ENCODE measurements at regions not wholly inside any gene's neighbourhood (a gene's known extent, or its start where the extent isn't known, plus 50 kb on each side); places are given as distances from the start of the nearest gene placed in this dataset.

GRCh38 chr15:38176691-38177090 lies 75.9 kb upstream of the SPRED1 start:
- DNase-seq: no peak

- no peak for DNase-seq
Measured at GRCh38 chr15:38182900-38183299, 69.7 kb upstream of the SPRED1 start.

GRCh38 chr15:38186507-38186906 lies 66.1 kb upstream of the SPRED1 start:
- DNase-seq: no peak

- no peak for DNase-seq
Measured at GRCh38 chr15:38187630-38188313, 64.9 kb upstream of the SPRED1 start.

DNA sequence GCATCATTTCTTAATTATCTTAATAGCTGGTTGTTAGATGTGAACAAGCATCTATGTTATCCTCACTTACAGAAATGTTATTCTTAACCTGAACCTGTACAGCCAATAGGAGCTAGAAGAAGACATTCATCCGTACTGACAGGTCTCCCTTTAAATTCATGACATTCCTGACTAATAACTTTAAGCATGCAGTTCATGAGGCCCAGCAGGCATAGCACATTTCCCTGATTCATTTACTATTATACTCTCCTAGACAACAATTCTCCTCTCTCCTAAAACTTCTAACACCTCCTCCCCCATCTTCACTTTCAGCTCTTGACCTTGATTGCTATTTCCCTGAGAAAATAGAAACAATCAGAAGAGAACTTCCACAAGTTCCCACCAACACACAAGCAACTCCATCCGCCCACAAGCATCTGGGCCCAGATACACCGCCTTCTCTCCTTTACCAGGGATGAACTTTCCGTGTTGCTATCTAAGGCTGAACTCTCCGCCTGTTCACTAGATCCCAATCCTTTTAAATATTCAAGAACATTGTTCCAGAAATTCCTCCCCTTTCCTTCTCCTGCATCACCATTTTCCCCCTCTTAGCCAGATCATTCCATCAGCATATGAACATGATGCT lies 62.9 kb upstream of the SPRED1 start:
- no peak for DNase-seq

GRCh38 chr15:38190501-38190900 lies 62.1 kb upstream of the SPRED1 start:
- DNase-seq: no peak

DNA sequence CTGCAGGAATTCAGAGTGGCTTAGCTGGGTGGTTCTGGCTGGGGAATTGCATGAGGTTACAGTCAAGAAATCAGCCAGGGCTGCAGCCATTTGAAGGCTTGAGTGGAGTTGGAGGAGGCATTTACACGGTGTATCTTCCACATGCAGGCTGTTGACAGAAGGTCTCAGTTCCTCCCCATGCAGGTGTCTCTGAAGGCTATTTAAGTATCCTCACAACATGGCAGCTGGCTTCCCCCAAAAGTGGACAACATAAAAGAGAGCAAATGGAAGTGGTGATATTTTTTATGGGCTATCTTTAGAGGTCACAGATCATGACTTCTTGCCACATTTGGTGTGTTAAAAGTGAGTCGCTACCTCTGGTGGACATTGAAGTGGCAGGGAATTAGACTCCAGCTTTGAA lies 60.1 kb upstream of the SPRED1 start:
- no peak for DNase-seq

- no peak for DNase-seq
Measured at GRCh38 chr15:38193496-38193895, 59.1 kb upstream of the SPRED1 start.

- DNase-seq: no peak
Measured at GRCh38 chr15:38195191-38195901, 57.3 kb upstream of the SPRED1 start.

GRCh38 chr15:38196076-38196475 lies 56.6 kb upstream of the SPRED1 start:
- DNase-seq: no peak

- DNase-seq: no peak
Measured at GRCh38 chr15:38197553-38197952, 55.1 kb upstream of the SPRED1 start.

DNA sequence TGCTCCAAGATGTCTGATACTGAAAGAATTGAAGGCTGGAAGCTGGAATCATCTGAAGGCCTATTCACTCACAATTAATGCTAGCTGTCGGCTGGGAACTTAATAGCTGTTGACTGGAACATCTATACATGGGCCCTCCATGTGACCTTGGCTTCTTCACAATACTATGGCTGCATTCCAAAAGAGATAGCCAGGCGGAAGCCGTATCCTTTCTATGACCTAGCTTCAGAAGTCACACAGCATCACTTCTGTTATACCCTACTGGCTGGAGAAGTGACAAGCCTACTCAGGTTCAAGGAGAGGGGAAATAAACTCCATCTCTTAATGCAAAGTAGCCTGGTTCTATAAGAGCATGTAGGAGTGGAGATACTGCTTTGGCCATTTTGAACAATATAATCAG lies 50.9 kb upstream of the SPRED1 start:
- DNase-seq: no peak

DNA sequence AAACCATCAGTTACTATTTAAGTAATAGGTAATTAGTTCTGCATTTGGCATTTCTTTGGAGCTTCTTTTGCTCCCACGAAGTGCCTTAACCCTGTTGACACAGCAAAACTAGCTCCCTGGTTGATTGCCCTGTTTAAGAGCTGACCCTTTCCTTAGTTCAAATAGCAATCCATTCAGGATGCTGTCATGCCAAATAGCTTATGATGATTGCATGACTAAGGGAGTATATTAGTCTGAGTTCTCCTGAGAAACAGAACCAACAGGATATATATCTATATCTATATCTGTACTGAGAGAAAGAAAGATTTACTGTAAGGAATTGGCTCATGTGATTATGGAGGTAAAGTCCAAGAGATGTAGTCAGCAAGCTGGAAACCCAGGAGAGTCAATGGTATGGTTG lies 50.3 kb upstream of the SPRED1 start:
- no peak for DNase-seq
